Stimulated activated CD8-positive, alpha-beta memory T cell treated with anti-CD3 and anti-CD28 coated beads, Interleukin-12 subunit alpha, Interleukin-12 subunit beta, amount 100 ng/mL, for 1 hour (primary cell): ENCODE measurements at regions not wholly inside any gene's neighbourhood (a gene's known extent, or its start where the extent isn't known, plus 50 kb on each side); places are given as distances from the start of the nearest gene placed in this dataset.
"Not testable (repeated sequence)": the region's sequence is repeated elsewhere in the genome, so short reads cannot be mapped to it uniquely, and the experiment has no call there.

ENCODE experiments used
- DNase-seq: peaks from one replicate; pipeline ENCODE4 v3.0.0-alpha.2; 2020; ENCODE audit warnings: low read depth

- no peak for DNase-seq
These were observed 216.7 kb upstream of the SSTR1 start for GRCh38 chr14:37991027-37991426.

DNA sequence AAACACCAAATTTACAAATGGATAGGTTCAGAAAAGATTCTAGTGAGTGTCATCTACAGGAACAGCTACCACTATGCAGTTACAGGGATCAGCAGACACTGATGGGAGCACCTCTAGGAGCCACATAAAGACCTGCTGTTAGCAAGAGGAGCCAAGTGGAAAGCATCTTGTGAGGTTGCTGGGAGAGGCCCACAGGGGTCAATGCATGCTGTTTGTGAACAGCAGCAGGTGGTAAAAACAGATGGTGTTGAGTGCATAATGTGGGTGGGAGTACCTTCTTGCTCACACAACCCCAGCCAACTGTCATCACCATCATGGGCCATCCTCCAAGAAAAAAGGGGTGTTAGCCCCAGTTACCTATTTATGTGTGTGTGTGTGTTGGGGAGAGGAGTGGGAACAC, 215.2 kb upstream of the SSTR1 start:
- no peak for DNase-seq

DNA sequence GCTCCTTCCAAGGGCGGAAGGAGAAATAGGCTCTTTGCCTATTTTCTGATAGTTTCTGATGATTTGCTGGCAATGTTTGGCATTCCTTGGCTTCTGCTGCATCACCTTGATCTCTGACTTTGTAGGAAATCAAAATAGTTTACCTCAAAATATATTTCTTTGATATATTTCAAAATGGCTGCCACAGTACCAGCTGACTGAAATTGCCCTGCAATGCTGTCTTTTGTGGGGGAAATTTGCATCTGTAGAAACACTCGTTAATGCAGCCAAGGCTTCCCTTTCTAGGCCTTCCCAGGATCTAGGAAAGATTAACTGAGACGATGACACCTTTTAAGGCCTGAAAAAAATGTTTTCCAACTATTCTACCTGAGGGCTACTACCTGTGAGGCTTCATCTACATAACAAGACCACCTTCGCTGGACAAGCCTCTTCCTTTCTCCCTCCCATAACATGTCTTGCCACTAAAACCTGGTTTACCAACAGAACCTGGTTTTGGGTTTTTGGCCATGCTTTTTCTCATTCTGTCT, 212.8 kb upstream of the SSTR1 start:
- no peak for DNase-seq

- no peak for DNase-seq
These were observed 210.7 kb upstream of the SSTR1 start for GRCh38 chr14:37997017-37997416.

GRCh38 chr14:38000340-38000739, 207.4 kb upstream of the SSTR1 start:
- DNase-seq, result no peak

GRCh38 chr14:38001501-38001900, 206.2 kb upstream of the SSTR1 start:
- no peak for DNase-seq

GRCh38 chr14:38003746-38004609, 203.7 kb upstream of the SSTR1 start:
- no peak for DNase-seq

DNA sequence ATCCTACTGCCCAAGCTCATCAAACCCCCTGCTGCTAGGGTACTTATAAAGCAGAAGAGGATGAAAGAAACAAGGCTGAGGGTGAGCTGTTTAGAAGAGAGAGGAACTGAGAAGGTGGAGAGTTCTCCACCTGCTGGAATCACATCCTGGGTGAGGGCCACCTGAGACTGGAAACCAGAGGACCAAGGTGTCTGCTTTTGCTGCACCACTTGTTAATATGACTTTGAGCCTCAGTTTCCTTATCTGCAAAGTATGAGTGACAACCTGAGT, 203.2 kb upstream of the SSTR1 start:
- no peak for DNase-seq

- DNase-seq, result not testable (repeated sequence)
These were observed 196.5 kb upstream of the SSTR1 start for GRCh38 chr14:38011156-38011555.

- DNase-seq, result no peak
These were observed 195.6 kb upstream of the SSTR1 start for GRCh38 chr14:38012056-38012455.

DNA sequence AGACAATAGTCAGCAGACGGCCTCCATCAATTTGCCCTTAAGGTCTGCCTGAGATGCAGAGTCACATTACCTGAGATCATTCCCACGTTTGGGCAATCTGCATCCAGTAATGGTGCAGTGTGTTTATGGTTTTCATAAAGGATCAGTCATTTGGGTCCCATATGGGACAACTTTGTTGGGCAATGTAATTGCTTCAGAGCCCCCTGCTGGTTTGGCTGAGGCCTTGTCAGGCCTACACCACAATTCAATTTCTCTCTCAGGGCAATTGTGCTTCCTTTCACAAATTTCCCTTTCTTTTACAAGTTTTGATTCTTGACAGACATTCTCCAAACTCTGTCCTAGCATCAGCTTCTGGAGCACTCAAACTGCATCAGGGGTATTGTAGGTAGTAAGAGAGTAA, 191.2 kb upstream of the SSTR1 start:
- no peak for DNase-seq

DNA sequence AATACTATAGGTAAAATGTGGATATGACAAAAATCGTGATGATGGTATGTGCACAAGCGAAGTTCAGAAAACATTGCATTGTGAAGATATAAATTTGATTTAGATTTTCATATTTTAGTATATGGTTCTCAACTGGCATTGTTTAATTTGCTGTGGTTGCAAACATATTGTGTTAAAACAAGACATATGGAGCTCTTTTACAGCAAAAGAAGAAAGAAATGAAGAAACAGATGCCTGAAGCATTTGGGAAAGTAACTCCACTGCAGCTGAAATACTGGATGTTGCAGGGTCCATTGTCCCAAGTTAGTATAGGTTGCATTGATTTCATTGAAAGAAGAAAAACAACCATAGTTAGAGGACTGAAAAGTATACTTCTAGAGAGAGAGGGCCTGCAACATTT, 185.8 kb upstream of the SSTR1 start:
- DNase-seq, result no peak

- DNase-seq, result no peak
These were observed 184.9 kb upstream of the SSTR1 start for GRCh38 chr14:38022775-38023174.

DNA sequence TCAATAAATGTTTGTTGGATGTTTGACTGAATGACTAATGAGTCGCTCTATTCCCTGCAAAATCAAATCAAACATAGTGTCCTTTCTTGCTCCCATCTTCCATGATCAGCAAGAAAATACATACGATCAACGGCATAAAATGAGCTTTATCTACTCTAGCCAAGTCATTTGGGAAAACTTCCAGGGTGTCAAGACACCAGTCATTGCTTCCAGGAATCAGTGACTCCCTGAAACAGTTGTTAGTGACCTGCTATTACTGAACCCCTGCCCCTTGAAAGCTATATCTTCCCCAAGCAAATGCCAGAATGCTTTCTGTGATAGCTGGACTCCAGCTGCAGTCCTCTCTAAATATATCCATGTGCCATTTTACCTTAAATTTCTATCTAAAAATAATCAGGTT, 169.5 kb upstream of the SSTR1 start:
- DNase-seq, result no peak

DNA sequence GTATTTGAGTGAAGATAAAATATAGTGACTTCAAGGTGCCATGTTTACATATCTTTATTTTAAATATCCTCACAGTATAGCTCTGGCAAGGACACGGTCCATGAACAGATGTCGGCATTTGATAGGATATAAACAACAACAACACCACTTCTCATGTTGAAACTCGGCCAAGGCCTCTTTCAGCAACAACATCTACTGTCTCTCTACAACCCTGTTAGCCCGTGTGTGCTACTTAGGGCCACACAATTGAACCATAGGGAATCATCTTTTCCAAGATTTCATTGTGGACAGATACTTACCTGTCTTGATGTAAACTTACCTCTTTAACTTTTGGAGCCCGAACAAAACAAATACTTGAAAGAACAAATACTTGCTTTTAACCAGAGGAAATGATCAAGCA, 168.7 kb upstream of the SSTR1 start:
- DNase-seq, result no peak

DNA sequence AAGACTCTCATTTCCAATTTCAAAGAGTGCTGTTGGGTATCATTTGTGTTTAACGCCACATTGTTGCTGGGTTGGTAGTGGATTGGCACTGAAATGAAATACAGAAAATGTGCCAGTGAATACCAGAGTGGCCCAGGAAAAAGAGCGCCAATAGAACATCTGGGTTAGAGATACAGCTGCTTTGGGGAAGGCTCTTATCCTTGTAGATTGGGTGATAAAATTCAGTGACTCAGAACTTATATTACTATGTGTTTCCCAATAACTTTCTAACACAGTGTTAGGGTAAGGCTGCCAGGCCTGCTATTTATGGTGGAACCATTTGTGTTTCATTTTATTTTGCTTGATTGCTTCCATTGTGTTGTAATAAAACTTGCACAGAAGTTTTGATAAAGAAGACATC, 168.2 kb upstream of the SSTR1 start:
- no peak for DNase-seq

DNA sequence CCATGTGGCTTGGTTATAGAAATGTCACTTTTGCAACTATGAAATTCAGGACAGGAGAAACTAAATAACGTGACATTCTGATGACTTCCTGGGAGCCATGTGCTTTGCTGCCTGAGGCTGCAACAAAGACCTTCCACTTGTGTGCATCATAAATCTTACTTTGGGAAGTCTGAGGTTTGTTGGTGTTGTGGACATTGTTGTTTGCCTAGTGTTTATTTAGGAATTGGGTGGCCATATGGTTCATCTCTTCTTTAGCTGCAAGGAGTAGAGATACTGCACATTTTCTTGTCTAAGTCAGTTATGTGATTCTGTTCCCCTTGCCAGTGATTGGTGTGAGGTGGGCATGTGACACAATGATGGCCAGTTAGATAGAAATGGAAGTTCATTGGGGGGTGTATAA, 167.3 kb upstream of the SSTR1 start:
- no peak for DNase-seq

- no peak for DNase-seq
These were observed 165.4 kb upstream of the SSTR1 start for GRCh38 chr14:38042322-38042721.

DNA sequence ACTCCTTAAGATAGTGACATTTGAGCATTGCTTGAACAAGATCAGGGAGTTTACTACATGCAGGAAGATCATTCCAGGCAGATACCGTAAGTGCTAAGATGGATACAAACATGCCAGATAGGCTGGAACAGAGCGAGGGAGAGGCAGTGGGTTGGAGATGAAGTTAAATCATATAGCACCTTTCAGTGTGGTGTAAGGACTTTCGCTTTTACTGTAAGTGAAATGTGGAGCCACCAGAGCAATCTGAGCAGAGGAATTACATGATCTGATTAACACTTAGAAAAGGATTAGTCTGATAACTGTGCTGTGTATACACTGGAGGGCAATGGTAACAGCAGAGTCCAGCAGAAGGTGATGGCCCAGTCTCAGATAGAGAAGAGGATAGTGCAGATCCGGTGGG, 163.0 kb upstream of the SSTR1 start:
- no peak for DNase-seq

DNA sequence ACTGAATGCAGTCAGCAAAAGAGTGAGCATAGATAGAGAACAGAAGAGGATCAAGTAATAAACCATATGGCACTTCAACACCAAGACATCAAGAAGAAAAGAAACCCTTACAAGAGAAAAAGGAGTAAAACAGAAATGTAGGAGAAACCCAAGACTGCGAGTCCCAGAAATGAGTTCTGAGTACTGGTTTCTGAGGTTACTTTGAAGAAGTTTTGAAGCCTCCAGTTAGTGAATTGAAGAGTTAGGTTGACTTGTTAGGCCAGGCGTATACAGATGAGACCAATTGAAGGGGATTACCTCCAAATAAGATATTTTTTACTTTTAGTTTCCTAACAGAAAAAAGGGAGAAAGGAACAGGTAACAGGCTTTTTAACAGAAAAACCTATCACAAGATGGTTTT, 162.2 kb upstream of the SSTR1 start:
- no peak for DNase-seq

DNA sequence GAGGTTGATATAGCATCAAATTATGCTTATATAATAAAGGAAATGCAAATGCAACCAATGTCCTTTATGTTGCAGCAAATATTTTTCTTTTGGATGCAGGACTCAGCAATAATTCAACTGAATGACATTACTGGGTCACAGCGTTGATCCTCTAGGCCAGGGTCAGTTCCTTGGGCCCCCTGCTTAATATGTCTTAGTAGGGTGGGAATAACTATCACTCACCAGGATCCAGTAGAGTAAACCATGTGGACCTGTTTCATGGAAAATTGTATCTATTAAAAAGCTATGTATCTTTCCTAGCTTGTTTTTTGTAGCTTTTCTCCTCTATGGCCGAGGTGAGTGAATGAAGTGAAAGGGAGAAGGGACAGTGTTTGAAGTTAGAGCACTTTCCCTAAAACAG, 161.5 kb upstream of the SSTR1 start:
- no peak for DNase-seq

DNA sequence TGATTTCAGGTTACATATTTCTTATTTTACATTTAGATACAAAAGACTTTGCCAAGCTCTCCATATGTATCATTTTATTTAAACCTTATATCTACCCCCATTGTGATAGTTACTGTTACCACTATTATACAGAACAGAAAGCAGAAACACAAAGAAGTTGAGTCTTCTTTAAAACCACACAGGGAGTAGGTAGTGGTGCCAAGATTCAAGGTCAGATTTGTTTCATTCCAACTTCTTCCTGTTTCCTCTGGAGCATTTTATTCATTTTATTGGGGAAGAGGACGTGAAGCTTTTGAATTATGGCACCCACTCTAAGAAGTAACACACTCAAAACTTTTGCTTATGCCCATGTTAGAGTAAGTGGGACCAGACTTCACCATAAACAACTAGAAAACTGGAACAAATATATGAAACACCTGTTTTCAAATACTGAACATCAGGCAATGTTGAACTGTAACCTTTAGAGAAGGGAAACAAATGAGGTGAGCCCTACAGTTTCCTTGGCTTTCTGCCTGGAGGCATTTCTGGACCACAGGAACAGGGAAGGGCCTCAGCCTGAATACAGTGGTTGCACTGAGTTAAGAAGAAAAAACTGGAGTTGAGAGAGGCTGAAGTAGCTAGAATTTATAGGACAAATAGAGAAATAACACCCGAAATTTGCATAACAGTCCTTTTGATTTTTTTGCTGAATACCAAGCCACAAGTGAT, 160.4 kb upstream of the SSTR1 start:
- DNase-seq, result no peak

GRCh38 chr14:38053666-38054065, 154.0 kb upstream of the SSTR1 start:
- DNase-seq, result no peak

GRCh38 chr14:38056270-38056669, 151.4 kb upstream of the SSTR1 start:
- no peak for DNase-seq
